ENCODE measurements at regions not wholly inside any gene's neighbourhood (a gene's known extent, or its start where the extent isn't known, plus 50 kb on each side); places are given as distances from the start of the nearest gene placed in this dataset.

DNA sequence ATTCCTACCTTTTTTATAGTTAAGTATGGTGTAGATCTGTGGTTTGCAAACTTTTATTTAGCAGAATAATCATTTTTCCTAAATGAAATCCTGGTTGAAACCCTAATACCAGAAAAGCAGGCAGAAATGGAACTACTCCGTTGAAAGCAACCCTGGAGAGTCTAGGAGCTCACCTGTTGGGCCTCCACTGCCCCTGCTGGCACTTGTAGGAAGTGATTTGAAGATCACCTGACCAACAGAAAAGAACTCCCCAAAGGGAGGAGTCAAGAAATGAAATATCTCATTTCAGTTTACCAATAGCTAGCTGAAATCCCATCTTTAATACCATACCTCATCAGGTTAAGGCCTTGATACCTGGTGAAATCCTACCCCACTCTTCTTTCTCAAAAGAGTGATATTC lies 277.1 kb downstream of the KLHL13 start:
- TF ChIP-seq REST (IDR thresholded peaks at IDR 0.05; ENCODE audit: borderline replicate concordance in 1 of 2, low read depth in 1 of 2, low read length in 2 of 2) (no peak), EZH2 (conservative IDR thresholded peaks at IDR 0.05; ENCODE audit: low read depth, low read length) (no peak), HNF4A (CRISPR knock-in tag; IDR thresholded peaks at IDR 0.05) (no peak), MXD4 (CRISPR knock-in tag; IDR thresholded peaks at IDR 0.05) (no peak), ELF4 (CRISPR knock-in tag; IDR thresholded peaks at IDR 0.05; ENCODE audit: borderline replicate concordance) (no peak), CTCF (CRISPR knock-in tag; IDR thresholded peaks at IDR 0.05) (no peak), KDM4B (CRISPR knock-in tag; IDR thresholded peaks at IDR 0.05) (no peak), SMAD1 (CRISPR knock-in tag; IDR thresholded peaks at IDR 0.05; ENCODE audit: borderline replicate concordance, low read depth) (no peak), TARDBP (CRISPR knock-in tag; IDR thresholded peaks at IDR 0.05) (no peak)
- TF ChIP-seq, protein P1, sequence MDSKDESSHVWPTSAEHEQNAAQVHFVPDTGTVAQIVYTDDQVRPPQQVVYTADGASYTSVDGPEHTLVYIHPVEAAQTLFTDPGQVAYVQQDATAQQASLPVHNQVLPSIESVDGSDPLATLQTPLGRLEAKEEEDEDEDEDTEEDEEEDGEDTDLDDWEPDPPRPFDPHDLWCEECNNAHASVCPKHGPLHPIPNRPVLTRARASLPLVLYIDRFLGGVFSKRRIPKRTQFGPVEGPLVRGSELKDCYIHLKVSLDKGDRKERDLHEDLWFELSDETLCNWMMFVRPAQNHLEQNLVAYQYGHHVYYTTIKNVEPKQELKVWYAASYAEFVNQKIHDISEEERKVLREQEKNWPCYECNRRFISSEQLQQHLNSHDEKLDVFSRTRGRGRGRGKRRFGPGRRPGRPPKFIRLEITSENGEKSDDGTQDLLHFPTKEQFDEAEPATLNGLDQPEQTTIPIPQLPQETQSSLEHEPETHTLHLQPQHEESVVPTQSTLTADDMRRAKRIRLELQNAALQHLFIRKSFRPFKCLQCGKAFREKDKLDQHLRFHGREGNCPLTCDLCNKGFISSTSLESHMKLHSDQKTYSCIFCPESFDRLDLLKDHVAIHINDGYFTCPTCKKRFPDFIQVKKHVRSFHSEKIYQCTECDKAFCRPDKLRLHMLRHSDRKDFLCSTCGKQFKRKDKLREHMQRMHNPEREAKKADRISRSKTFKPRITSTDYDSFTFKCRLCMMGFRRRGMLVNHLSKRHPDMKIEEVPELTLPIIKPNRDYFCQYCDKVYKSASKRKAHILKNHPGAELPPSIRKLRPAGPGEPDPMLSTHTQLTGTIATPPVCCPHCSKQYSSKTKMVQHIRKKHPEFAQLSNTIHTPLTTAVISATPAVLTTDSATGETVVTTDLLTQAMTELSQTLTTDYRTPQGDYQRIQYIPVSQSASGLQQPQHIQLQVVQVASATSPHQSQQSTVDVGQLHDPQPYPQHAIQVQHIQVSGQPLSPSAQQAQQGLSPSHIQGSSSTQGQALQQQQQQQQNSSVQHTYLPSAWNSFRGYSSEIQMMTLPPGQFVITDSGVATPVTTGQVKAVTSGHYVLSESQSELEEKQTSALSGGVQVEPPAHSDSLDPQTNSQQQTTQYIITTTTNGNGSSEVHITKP (CRISPR knock-in tag; IDR thresholded peaks at IDR 0.05; ENCODE audit: low read depth), result no peak
- TF ChIP-seq, protein P2, sequence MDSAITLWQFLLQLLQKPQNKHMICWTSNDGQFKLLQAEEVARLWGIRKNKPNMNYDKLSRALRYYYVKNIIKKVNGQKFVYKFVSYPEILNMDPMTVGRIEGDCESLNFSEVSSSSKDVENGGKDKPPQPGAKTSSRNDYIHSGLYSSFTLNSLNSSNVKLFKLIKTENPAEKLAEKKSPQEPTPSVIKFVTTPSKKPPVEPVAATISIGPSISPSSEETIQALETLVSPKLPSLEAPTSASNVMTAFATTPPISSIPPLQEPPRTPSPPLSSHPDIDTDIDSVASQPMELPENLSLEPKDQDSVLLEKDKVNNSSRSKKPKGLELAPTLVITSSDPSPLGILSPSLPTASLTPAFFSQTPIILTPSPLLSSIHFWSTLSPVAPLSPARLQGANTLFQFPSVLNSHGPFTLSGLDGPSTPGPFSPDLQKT (CRISPR knock-in tag; IDR thresholded peaks at IDR 0.05; ENCODE audit: borderline replicate concordance), result no peak
- TF ChIP-seq, protein P3, sequence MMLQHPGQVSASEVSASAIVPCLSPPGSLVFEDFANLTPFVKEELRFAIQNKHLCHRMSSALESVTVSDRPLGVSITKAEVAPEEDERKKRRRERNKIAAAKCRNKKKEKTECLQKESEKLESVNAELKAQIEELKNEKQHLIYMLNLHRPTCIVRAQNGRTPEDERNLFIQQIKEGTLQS (CRISPR knock-in tag; IDR thresholded peaks at IDR 0.05), result no peak

Measured in HepG2 (cell line).